OCI-LY7 (cell line): ENCODE measurements at regions not wholly inside any gene's neighbourhood (a gene's known extent, or its start where the extent isn't known, plus 50 kb on each side); places are given as distances from the start of the nearest gene placed in this dataset.

ENCODE experiments used
- BruUV-seq: library from RNA; stranded (reverse); fragments of 400-500 nt; replicated peaks from 2 replicates; lab custom pipeline; 2021; lab: Mats Ljungman, UMichigan
- CTCF ChIA-PET: fragments of 300-600 bp; sonication (Branson Sonifier 250); formaldehyde crosslinking; loops from one replicate; lab custom pipeline; 2022; ENCODE audit warnings: antibody characterized with exemption; ENCODE audit not compliant: unreplicated experiment; lab: Charles Lee
- POLR2A ChIA-PET: fragments of 300-600 bp; sonication (Branson Sonifier 250); formaldehyde crosslinking; loops from one replicate; lab custom pipeline; 2022; ENCODE audit warnings: antibody characterized with exemption; lab: Charles Lee
- DNase-seq: peaks from one replicate; pipeline ENCODE4 v3.0.0-alpha.2; 2015; ENCODE audit warnings: low spot score
- H2AFZ ChIP-seq: fragments of 200-600 bp; sonication (generic), shearing (Covaris generic); 2 replicates; pipeline ENCODE4 v1.6.1; 2014; ENCODE audit warnings: mild to moderate bottlenecking, antibody characterized with exemption, low read length, moderate library complexity
- H3K27ac ChIP-seq: fragments of 200-600 bp; sonication (generic); 2 replicates; pipeline ENCODE4 v1.5.1; 2014; ENCODE audit warnings: mixed run types, low read depth, mild to moderate bottlenecking, moderate library complexity, low read length, inconsistent platforms; ENCODE audit not compliant: poor library complexity, severe bottlenecking
- H3K36me3 ChIP-seq: fragments of 200-600 bp; sonication (generic); 2 replicates; pipeline ENCODE4 v1.6.1; 2014; ENCODE audit warnings: mild to moderate bottlenecking, antibody characterized with exemption, low read length, moderate library complexity, mixed read lengths; ENCODE audit not compliant: insufficient read depth
- H3K4me1 ChIP-seq: fragments of 200-600 bp; sonication (generic); 2 replicates; pipeline ENCODE4 v1.5.1; 2014; ENCODE audit warnings: mild to moderate bottlenecking, low read length; ENCODE audit not compliant: insufficient read depth, poor library complexity, severe bottlenecking
- H3K4me2 ChIP-seq: fragments of 200-600 bp; sonication (generic); 2 replicates; pipeline ENCODE4 v1.6.1; 2014; ENCODE audit warnings: mild to moderate bottlenecking, low read length
- H3K4me3 ChIP-seq: fragments of 200-600 bp; sonication (generic); 2 replicates; pipeline ENCODE4 v1.5.1; 2014; ENCODE audit warnings: mild to moderate bottlenecking, low read depth, low read length; ENCODE audit not compliant: poor library complexity, severe bottlenecking
- H3K79me2 ChIP-seq: fragments of 200-600 bp; sonication (generic); 2 replicates; pipeline ENCODE4 v1.6.1; 2016; ENCODE audit warnings: low read depth, mild to moderate bottlenecking, low read length, moderate library complexity, mixed read lengths; ENCODE audit not compliant: insufficient read depth
- H3K9me2 ChIP-seq: fragments of 200-600 bp; sonication (generic); 2 replicates; pipeline ENCODE4 v1.6.1; 2016; ENCODE audit warnings: mild to moderate bottlenecking, low read length, mixed read lengths; ENCODE audit not compliant: insufficient read depth
- H3K9me3 ChIP-seq: fragments of 200-600 bp; sonication (generic); 2 replicates; pipeline ENCODE4 v1.6.1; 2014; ENCODE audit warnings: mild to moderate bottlenecking, mixed run types, low read length, mixed read lengths
- H4K20me1 ChIP-seq: fragments of 200-600 bp; sonication (generic); 2 replicates; pipeline ENCODE4 v1.6.1; 2014; ENCODE audit warnings: mild to moderate bottlenecking, antibody characterized with exemption, low read length, moderate library complexity, mixed read lengths; ENCODE audit not compliant: insufficient read depth
- CTCF ChIP-seq: fragments of 200-600 bp; sonication (generic); conservative IDR thresholded peaks from 2 replicates; pipeline ENCODE4 v1.5.1; 2014; ENCODE audit warnings: mild to moderate bottlenecking, antibody characterized with exemption, low read length, moderate library complexity, mixed read lengths
- EZH2phosphoT487 ChIP-seq: fragments of 200-600 bp; sonication (generic); IDR thresholded peaks from 2 replicates; pipeline ENCODE4 v1.6.1; 2018; ENCODE audit warnings: low read depth, borderline replicate concordance, mild to moderate bottlenecking, mixed run types, antibody characterized with exemption, low read length, moderate library complexity, mixed read lengths
- intact Hi-C: fragments of 100-400 bp; cut with micrococcal nuclease; formaldehyde crosslinking; loops from one replicate; pipeline ENCODE4 v1.10.0; 2022; ENCODE audit not compliant: unreplicated experiment

- intact Hi-C loops = no loop called here
- Histone ChIP-seq H2AFZ (no peak overlapping the region), H3K27ac (no peak overlapping the region), H3K36me3 (no peaks in the 10 kb centered on the region), H3K4me2 (no peak overlapping the region), H3K79me2 (no peaks in the 10 kb centered on the region), H3K4me1 (peaks cover 17% of the 10 kb centered on the region), H3K9me3 (no peaks in the 10 kb centered on the region), H3K9me2 (no peaks in the 10 kb centered on the region), H3K4me3 (no peak overlapping the region), H4K20me1 (no peaks in the 10 kb centered on the region)
- ChIA-PET CTCF (no interaction called here), POLR2A (interaction anchor here (0.7 to 2.5 kb wide), 10 partner anchors 9 to 682 kb away, joined by 3 to 9 read pairs (median 4); no protein-coding TSS in a partner anchor)
- BruUV-seq = no TSS peak
- TF ChIP-seq CTCF (no peak), EZH2phosphoT487 (no peak)
- no peak for DNase-seq
These were observed 104.7 kb upstream of the TMEM170B start for GRCh38 chr6:11432713-11433450.

GRCh38 chr6:11432091-11432490 lies 105.5 kb upstream of the TMEM170B start:
- POLR2A ChIA-PET = interaction anchor here (0.7 to 2.5 kb wide), 4 partner anchors 8 to 42 kb away, joined by 3 to 7 read pairs (median 4); no protein-coding TSS in a partner anchor
- Histone ChIP-seq H3K4me2 (no peak overlapping the region), H3K79me2 (no peaks in the 10 kb centered on the region), H4K20me1 (no peaks in the 10 kb centered on the region), H3K9me2 (no peaks in the 10 kb centered on the region), H3K4me1 (peaks cover 17% of the 10 kb centered on the region), H2AFZ (no peak overlapping the region), H3K4me3 (no peak overlapping the region), H3K27ac (no peak overlapping the region), H3K36me3 (no peaks in the 10 kb centered on the region), H3K9me3 (no peaks in the 10 kb centered on the region)
- intact Hi-C loops = no loop called here
- CTCF ChIA-PET = no interaction called here
- no TSS peak for BruUV-seq
- no peak for TF ChIP-seq CTCF
- no peak for TF ChIP-seq EZH2phosphoT487
- no peak for DNase-seq

- no peaks in the 10 kb centered on the region for H3K9me3 ChIP-seq
- ChIA-PET CTCF (no interaction called here), POLR2A (interaction anchor here (0.7 to 0.9 kb wide), 3 partner anchors 15 to 41 kb away, joined by 3 read pairs; no protein-coding TSS in a partner anchor)
- H3K9me2 ChIP-seq = no peaks in the 10 kb centered on the region
- H3K27ac ChIP-seq = no peak overlapping the region
- no peak overlapping the region for H2AFZ ChIP-seq
- H3K4me2 ChIP-seq = no peak overlapping the region
- H3K4me3 ChIP-seq = no peak overlapping the region
- no TSS peak for BruUV-seq
- no peaks in the 10 kb centered on the region for H3K36me3 ChIP-seq
- TF ChIP-seq CTCF (no peak), EZH2phosphoT487 (no peak)
- H4K20me1 ChIP-seq = no peaks in the 10 kb centered on the region
- DNase-seq = no peak
- H3K4me1 ChIP-seq = peaks cover 17% of the 10 kb centered on the region
- intact Hi-C loops = no loop called here
- no peaks in the 10 kb centered on the region for H3K79me2 ChIP-seq
These were observed 106.1 kb upstream of the TMEM170B start for GRCh38 chr6:11431455-11431937.
